Body of pancreas (tissue), 4 donors: ENCODE measurements at regions not wholly inside any gene's neighbourhood (a gene's known extent, or its start where the extent isn't known, plus 50 kb on each side); places are given as distances from the start of the nearest gene placed in this dataset.

Experiments
- ATAC-seq: fragments of 150-250 bp; one replicate; pipeline ENCODE4 v1.9.1; 2016
- DNase-seq, 4 donors: peaks; one replicate each; pipeline ENCODE4 v3.0.0-alpha.2; 2019
- H3K27ac ChIP-seq, 4 donors: fragments of 200-600 bp; sonication (generic); 1 replicate in 3 of 4; 2 replicates in 1 of 4; pipeline versions ENCODE4 v1.5.1 to v1.6.1; 2016 to 2019; ENCODE audit warnings: mild to moderate bottlenecking in 1 of 4, mixed read lengths in 1 of 4, moderate library complexity in 1 of 4
- H3K27me3 ChIP-seq, 2 donors: fragments of 200-600 bp; sonication (generic); one replicate each; pipeline ENCODE4 v1.6.0; 2016; ENCODE audit warnings: mild to moderate bottlenecking in 1 of 2
- H3K36me3 ChIP-seq, 2 donors: fragments of 200-600 bp; sonication (generic); replicated peaks in 1 of 2; 2 replicates each; pipeline ENCODE4 v1.5.1; 2016; ENCODE audit warnings: low read depth in 2 of 2; ENCODE audit not compliant: insufficient read depth in 1 of 2
- H3K4me1 ChIP-seq: fragments of 200-600 bp; sonication (generic); one replicate; pipeline ENCODE4 v1.6.0; 2016
- H3K4me3 ChIP-seq, 2 donors: fragments of 200-600 bp; sonication (generic); 1 replicate in 1 of 2; 2 replicates in 1 of 2; pipeline ENCODE4 v1.5.1; 2016 to 2019
- H3K9me3 ChIP-seq, 3 donors: fragments of 200-600 bp; sonication (generic); 1 replicate in 2 of 3; 2 replicates in 1 of 3; pipeline ENCODE4 v1.5.1; 2016
- POLR2A ChIP-seq, 3 donors: fragments of 450-650 bp; IDR thresholded peaks; one replicate each; pipeline ENCODE4 v1.6.1; 2016; ENCODE audit warnings: antibody characterized with exemption in 3 of 3, mild to moderate bottlenecking in 2 of 3
- WGBS, 2 donors: methylation state at CpG; one replicate each; pipeline ENCODE4 v1.1.5; 2017; 5-methylcytosine and 5-hydroxymethylcytosine counted together
- intact Hi-C: fragments of 100-400 bp; cut with DNase I; formaldehyde crosslinking; loops from one replicate; pipeline ENCODE4 v1.15.1; 2023
- TF ChIP-seq, protein P1 (sequence below), 7 experiments: fragments of 450-650 bp in 4 of 7; fragments of 200-600 bp in 3 of 7; sonication (generic) in 3 of 7; IDR thresholded peaks; one replicate each; pipeline ENCODE4 v1.5.1; 2016 to 2019; ENCODE audit warnings: antibody characterized with exemption in 7 of 7

DNA sequence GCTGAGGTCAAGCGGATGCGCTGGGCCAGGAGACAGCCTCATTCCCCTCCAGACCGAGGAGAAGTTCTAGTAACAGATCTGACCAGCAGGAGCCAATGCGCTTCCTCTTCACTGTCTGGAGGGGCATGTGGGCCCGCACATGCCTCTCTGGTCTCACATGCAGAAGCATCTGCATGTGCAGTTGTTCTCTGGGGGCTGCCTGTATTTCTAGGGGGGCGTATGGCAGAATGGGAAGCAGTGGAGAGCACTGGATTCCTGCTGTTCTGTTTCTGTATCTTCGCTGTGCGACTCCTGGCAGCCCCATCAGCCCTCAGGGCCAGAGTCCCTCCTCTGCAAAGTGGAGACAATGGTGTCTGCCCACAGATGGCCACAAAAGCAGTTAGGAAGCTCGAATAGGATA, 170.4 kb upstream of the IQSEC1 start:
- Histone ChIP-seq H3K27ac (no peak overlapping the region), H3K9me3 (no peaks in the 10 kb centered on the region), H3K4me3 (no peak overlapping the region), H3K27me3 (no peaks in the 10 kb centered on the region), H3K36me3 (no peaks in the 10 kb centered on the region), H3K4me1 (no peaks in the 10 kb centered on the region)
- WGBS, 2 donors: 80 to 87% methylated on average over 8 to 9 of the region's 9 CpGs
- intact Hi-C loops: no loop called here
- ATAC-seq (no peak), DNase-seq (no peak)
- TF ChIP-seq POLR2A (IDR thresholded peaks at IDR 0.05): no peak
- TF ChIP-seq, protein P1, sequence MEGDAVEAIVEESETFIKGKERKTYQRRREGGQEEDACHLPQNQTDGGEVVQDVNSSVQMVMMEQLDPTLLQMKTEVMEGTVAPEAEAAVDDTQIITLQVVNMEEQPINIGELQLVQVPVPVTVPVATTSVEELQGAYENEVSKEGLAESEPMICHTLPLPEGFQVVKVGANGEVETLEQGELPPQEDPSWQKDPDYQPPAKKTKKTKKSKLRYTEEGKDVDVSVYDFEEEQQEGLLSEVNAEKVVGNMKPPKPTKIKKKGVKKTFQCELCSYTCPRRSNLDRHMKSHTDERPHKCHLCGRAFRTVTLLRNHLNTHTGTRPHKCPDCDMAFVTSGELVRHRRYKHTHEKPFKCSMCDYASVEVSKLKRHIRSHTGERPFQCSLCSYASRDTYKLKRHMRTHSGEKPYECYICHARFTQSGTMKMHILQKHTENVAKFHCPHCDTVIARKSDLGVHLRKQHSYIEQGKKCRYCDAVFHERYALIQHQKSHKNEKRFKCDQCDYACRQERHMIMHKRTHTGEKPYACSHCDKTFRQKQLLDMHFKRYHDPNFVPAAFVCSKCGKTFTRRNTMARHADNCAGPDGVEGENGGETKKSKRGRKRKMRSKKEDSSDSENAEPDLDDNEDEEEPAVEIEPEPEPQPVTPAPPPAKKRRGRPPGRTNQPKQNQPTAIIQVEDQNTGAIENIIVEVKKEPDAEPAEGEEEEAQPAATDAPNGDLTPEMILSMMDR (IDR thresholded peaks at IDR 0.05): no peak

DNA sequence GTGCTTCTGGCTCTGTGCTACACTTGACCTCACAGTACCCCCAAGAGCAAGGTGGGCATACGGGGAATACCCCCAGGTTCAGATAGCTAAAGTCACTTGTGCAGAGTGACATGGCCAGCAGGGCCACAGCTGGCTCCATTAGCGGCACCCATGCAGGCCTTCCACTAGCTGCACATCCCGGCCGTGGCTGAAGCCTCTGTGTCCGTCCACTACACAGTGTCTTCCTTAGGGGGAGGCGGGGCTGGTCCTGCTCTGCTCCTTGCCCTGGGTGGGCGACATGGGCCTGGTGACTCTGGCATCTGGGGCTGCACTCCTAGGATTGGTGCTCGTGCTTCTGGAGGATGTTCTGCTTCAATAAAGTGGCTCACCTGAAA, 169.1 kb upstream of the IQSEC1 start:
- Histone ChIP-seq H3K4me1 (no peaks in the 10 kb centered on the region), H3K4me3 (no peak overlapping the region), H3K27me3 (no peaks in the 10 kb centered on the region), H3K36me3 (no peaks in the 10 kb centered on the region), H3K27ac (no peak overlapping the region), H3K9me3 (no peaks in the 10 kb centered on the region)
- intact Hi-C loops: no loop called here
- no peak for DNase-seq
- WGBS, 2 donors: 87 to 100% methylated on average over 1 to 8 of the region's 8 CpGs
- no peak for TF ChIP-seq POLR2A (IDR thresholded peaks at IDR 0.05)
- TF ChIP-seq, protein P1 (IDR thresholded peaks at IDR 0.05): no peak
- no peak for ATAC-seq

DNA sequence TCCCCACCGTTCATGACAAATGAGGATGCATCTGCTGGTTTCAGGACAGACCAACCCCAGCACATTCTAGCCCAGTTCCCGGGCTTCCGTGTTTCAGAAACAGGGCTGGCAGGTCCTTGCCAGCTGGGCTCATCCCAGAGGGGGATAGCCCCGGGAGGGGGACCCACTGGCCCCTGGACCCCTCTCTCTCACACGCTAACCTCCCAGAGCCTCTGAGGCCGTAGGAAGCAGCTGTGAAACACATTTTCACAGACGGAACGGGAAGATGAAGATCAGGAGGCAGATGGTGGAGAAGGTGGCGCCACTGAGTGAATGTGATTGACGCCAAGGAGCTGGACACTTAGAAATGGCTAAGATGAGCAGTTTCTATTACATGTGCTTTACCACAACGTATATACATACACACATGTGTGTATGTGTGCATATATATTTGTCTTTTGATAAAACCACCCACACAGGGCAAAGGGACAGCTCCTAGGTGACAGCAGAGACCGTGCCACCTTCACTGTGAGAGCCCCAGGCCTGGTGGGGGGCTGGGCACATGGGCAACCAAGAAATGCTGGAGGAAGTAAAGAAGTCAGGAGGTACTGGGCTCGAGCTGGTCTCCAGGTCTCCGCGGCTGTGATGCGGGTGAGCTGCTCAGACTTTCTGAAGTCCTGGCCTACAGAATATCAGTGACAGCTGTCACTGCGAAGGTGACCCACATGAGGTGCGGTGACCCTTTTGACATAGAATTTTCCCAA, 168.6 kb upstream of the IQSEC1 start:
- intact Hi-C loops: no loop called here
- Histone ChIP-seq H3K36me3 (no peaks in the 10 kb centered on the region), H3K4me1 (no peaks in the 10 kb centered on the region), H3K27ac (no peak overlapping the region), H3K27me3 (no peaks in the 10 kb centered on the region), H3K4me3 (no peak overlapping the region), H3K9me3 (no peaks in the 10 kb centered on the region)
- DNase-seq (no peak), ATAC-seq (no peak)
- WGBS, 2 donors: 77 to 80% methylated on average over 16 to 18 of the region's 18 CpGs
- TF ChIP-seq, protein P1 (IDR thresholded peaks at IDR 0.05): no peak
- TF ChIP-seq POLR2A (IDR thresholded peaks at IDR 0.05): no peak

DNA sequence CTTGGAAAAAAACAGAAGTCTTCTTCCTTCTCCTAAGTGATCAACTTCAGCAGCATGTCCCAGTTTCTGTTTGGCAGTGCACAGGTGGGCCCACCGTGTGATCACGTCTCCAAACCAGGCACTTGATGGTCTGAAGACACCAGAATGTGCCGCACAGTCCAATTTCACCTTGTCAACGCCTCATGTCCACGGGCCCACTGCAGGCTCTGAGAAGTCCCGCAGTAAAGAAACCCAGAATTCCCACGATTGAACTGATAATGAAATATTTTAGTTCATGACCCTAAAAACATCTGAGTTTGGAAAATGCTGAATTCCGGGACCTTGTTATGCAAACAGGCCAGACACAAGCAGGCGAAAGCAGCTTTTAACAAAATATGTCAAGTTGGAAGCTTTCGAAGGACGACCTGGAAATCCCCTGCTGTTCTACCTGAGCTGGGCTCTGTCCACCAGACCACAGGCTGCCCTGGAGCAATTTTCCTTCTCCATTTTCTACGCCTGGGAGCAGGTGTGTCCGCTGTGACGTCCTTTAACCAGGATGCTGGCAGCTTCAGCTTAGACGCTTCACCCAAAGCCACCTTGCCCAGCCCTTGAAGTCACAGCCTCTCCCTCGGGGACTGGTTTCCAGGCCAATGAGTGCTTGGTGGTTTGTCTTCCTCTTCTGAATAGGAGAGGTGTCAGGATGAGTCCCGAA, 167.8 kb upstream of the IQSEC1 start:
- intact Hi-C loops: no loop called here
- ATAC-seq: no peak
- TF ChIP-seq POLR2A (IDR thresholded peaks at IDR 0.05): no peak
- TF ChIP-seq, protein P1 (IDR thresholded peaks at IDR 0.05): no peak

DNA sequence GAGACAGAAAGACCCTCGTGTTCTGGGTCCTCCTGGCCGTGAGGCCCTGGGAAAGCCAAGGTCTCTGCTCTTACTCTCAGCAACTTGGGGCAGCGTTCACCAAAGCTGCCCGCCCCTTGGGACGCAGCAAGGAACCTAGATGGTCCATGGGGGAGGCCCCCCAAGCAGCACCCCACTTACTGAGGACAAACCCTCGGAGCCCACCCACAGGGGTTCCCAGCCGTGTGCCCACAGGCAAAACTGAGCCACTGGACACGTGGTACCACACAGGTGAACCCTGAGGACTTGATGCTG, 166.2 kb upstream of the IQSEC1 start:
- no peaks in the 10 kb centered on the region for H3K9me3 ChIP-seq
- ATAC-seq (no peak), DNase-seq (no peak)
- no peaks in the 10 kb centered on the region for H3K36me3 ChIP-seq
- H3K27me3 ChIP-seq: no peaks in the 10 kb centered on the region
- H3K4me3 ChIP-seq: no peak overlapping the region
- no peaks in the 10 kb centered on the region for H3K4me1 ChIP-seq
- WGBS, 2 donors: 78 to 93% methylated on average over 6 to 8 of the region's 8 CpGs
- TF ChIP-seq, protein P1 (IDR thresholded peaks at IDR 0.05): no peak
- no peak for TF ChIP-seq POLR2A (IDR thresholded peaks at IDR 0.05)
- H3K27ac ChIP-seq: no peak overlapping the region
- intact Hi-C loops: no loop called here

More for the DNA sequence above, 167.8 kb upstream of the IQSEC1 start:
- Histone ChIP-seq H3K27ac (no peak overlapping the region), H3K36me3 (no peaks in the 10 kb centered on the region), H3K4me1 (no peaks in the 10 kb centered on the region), H3K9me3 (no peaks in the 10 kb centered on the region), H3K27me3 (no peaks in the 10 kb centered on the region), H3K4me3 (no peak overlapping the region)
- WGBS, 2 donors: 75 to 89% methylated on average over 16 to 17 of the region's 17 CpGs
- no peak for DNase-seq
